OCI-LY1 (cell line): ENCODE measurements at regions not wholly inside any gene's neighbourhood (a gene's known extent, or its start where the extent isn't known, plus 50 kb on each side); places are given as distances from the start of the nearest gene placed in this dataset.

Experiments
- CTCF ChIP-seq: fragments of 200-600 bp; sonication (generic), shearing (Covaris generic); IDR thresholded peaks from 2 replicates; pipeline ENCODE4 v1.5.1; 2017; ENCODE audit warnings: mild to moderate bottlenecking, antibody characterized with exemption, low read length, moderate library complexity, mixed read lengths
- EZH2 ChIP-seq: fragments of 200-600 bp; sonication (generic), shearing (Covaris generic); IDR thresholded peaks from 2 replicates; pipeline ENCODE4 v1.8.0; 2017; ENCODE audit warnings: borderline replicate concordance, mixed run types, mild to moderate bottlenecking, antibody characterized with exemption, low read length, moderate library complexity, mixed read lengths

GRCh38 chr10:123472606-123473005 is 193.5 kb upstream of the GPR26 start:
- no peak for TF ChIP-seq CTCF
- TF ChIP-seq EZH2 = no peak
